Natural killer cell treated with Interleukin-12 subunit alpha and Interleukin-12 subunit beta and Interleukin-15 and Interleukin-18, amount 100 ng/mL, for 72 hours (primary cell): ENCODE measurements at regions not wholly inside any gene's neighbourhood (a gene's known extent, or its start where the extent isn't known, plus 50 kb on each side); places are given as distances from the start of the nearest gene placed in this dataset.
"Not testable (repeated sequence)": the region's sequence is repeated elsewhere in the genome, so short reads cannot be mapped to it uniquely, and the experiment has no call there.

ENCODE experiments used
- ATAC-seq, 2 donors: fragments of 150-1000 bp; cut with Tn5 transposase in 1 of 2; sonication (Bioruptor Pico), chemical (Tn5 transposase) in 1 of 2; 2 replicates each; pipeline ENCODE4 v1.10.0; 2021
- DNase-seq: peaks from one replicate; pipeline ENCODE4 v3.0.0; 2022; ENCODE audit warnings: low spot score
- H3K27ac Mint-ChIP-seq, 2 donors: 1 replicate in 1 of 2; 2 replicates in 1 of 2; pipeline ENCODE4 v1.8.0; 2022; ENCODE audit warnings: mixed read lengths in 2 of 2, mild to moderate bottlenecking in 1 of 2, moderate library complexity in 1 of 2
- H3K27me3 Mint-ChIP-seq, 2 donors: 1 replicate in 1 of 2; 2 replicates in 1 of 2; pipeline ENCODE4 v1.8.0; 2022; ENCODE audit warnings: mixed read lengths in 2 of 2
- H3K36me3 Mint-ChIP-seq: one replicate; pipeline ENCODE4 v1.8.0; 2022; ENCODE audit warnings: mixed read lengths
- H3K4me1 Mint-ChIP-seq, 2 donors: 1 replicate in 1 of 2; 2 replicates in 1 of 2; pipeline ENCODE4 v1.8.0; 2022; ENCODE audit warnings: low read depth in 2 of 2, mixed read lengths in 2 of 2, mild to moderate bottlenecking in 1 of 2
- H3K4me3 Mint-ChIP-seq: one replicate; pipeline ENCODE4 v1.8.0; 2022; ENCODE audit warnings: mixed read lengths
- H3K9me3 Mint-ChIP-seq: 2 replicates; pipeline ENCODE4 v1.8.0; 2022; ENCODE audit warnings: mixed read lengths

- Mint-ChIP-seq H3K27me3 (no peaks in the 10 kb centered on the region), H3K36me3 (peaks cover 7% of the 10 kb centered on the region), H3K4me1 (peaks cover 0 to 3% of the 10 kb centered on the region in 2 donors), H3K9me3 (peaks cover 15% of the 10 kb centered on the region), H3K4me3 (no peak overlapping the region), H3K27ac (no peak overlapping the region)
- ATAC-seq (no peak), DNase-seq (no peak)
Observed at GRCh38 chr13:74266861-74267260, 132.7 kb upstream of the KLF12 start.

DNA sequence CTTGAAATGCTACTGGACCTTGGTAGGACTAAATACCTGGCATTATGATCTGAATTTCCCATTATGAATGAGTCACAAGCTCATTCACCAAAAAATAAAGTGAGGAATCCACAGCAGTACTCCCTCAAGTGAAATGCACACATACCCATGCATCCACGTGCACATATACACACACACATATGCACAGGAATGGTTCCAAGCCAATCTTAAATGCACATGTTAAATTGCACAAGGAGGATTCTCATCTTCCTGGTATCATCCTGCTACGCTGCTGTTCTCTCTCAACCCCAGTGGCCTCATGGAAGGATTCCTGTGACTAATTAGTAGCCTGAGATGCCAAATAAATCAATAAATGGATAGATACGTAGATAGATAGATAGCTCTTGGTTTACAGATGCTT is 132.1 kb upstream of the KLF12 start:
- DNase-seq, result no peak

GRCh38 chr13:74264333-74264732 is 130.1 kb upstream of the KLF12 start:
- no peak for DNase-seq
- H3K27me3 Mint-ChIP-seq, result no peaks in the 10 kb centered on the region
- H3K4me1 Mint-ChIP-seq, result peaks cover 7 to 8% of the 10 kb centered on the region in 2 donors
- H3K4me3 Mint-ChIP-seq, result no peak overlapping the region
- peaks cover 15% of the 10 kb centered on the region for H3K9me3 Mint-ChIP-seq
- ATAC-seq, result no peak
- peaks cover 7% of the 10 kb centered on the region for H3K36me3 Mint-ChIP-seq
- no peak overlapping the region for H3K27ac Mint-ChIP-seq

More for the DNA sequence above, 132.1 kb upstream of the KLF12 start:
- H3K27ac Mint-ChIP-seq, result no peak overlapping the region
- H3K9me3 Mint-ChIP-seq, result peaks cover 15% of the 10 kb centered on the region
- peaks cover 7% of the 10 kb centered on the region for H3K36me3 Mint-ChIP-seq
- no peaks in the 10 kb centered on the region for H3K27me3 Mint-ChIP-seq
- no peak for ATAC-seq
- no peak overlapping the region for H3K4me3 Mint-ChIP-seq
- H3K4me1 Mint-ChIP-seq, result peaks cover 0 to 4% of the 10 kb centered on the region in 2 donors

DNA sequence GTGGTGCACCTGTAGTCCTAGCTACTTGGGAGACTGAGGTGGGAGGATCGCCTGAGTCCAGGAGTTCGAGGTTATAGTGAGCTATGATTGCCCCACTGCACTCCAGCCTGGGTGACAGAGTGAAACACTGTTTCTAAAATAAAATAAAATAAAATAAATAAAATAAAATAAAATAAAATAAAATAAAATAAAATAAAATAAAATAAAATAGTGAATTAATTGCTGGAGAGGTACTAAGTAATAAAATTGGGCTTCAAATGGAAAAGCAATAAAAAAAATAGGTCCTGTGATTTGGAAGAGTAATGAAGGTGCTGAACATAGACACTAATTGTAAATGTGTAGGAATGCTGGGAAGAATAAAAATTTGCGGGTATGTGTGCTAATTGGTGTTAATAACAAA is 126.2 kb upstream of the KLF12 start:
- DNase-seq, H3K9me3 Mint-ChIP-seq, H3K27ac Mint-ChIP-seq, H3K36me3 Mint-ChIP-seq, H3K4me3 Mint-ChIP-seq, H3K27me3 Mint-ChIP-seq, ATAC-seq: not testable (repeated sequence)
- peaks cover 25 to 27% of the 10 kb centered on the region in 2 donors for H3K4me1 Mint-ChIP-seq

GRCh38 chr13:74259641-74260040 is 125.4 kb upstream of the KLF12 start:
- Mint-ChIP-seq H3K4me1 (peaks cover 25 to 27% of the 10 kb centered on the region in 2 donors), H3K9me3 (peaks cover 5% of the 10 kb centered on the region), H3K27me3 (no peaks in the 10 kb centered on the region), H3K27ac (peak overlapping the region in 1 of 2 donors; percentile 19), H3K36me3 (peaks cover 7% of the 10 kb centered on the region), H3K4me3 (no peak overlapping the region)
- ATAC-seq (no peak), DNase-seq (no peak)

GRCh38 chr13:74258961-74259360 is 124.8 kb upstream of the KLF12 start:
- Mint-ChIP-seq H3K36me3 (peaks cover 3% of the 10 kb centered on the region), H3K27me3 (no peaks in the 10 kb centered on the region), H3K9me3 (peaks cover 2% of the 10 kb centered on the region), H3K4me3 (no peak overlapping the region), H3K4me1 (peaks cover 27 to 28% of the 10 kb centered on the region in 2 donors), H3K27ac (peak overlapping the region; percentile 13 to 19)
- ATAC-seq, result no peak
- no peak for DNase-seq

DNA sequence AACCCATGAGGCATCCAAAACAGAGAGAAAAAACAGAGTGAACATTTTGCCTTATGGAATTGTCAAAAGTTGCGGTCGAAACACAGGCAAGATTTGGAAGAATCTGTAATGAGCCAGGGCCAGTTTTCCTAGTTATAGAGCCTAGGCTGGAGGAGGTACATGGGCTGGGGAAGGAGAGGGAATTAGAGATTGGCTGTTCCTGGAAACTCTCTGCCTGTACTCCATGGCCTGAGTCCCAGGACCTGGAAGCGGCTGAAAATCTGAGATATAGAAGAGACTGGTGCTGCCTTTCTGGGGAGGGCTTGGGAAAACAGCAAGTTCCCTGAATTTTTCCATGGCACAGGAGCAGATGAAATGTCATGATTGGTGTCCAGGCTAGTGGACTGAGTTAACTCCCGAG is 122.8 kb upstream of the KLF12 start:
- Mint-ChIP-seq H3K4me3 (no peak overlapping the region), H3K27ac (no peak overlapping the region), H3K27me3 (no peaks in the 10 kb centered on the region), H3K36me3 (no peaks in the 10 kb centered on the region), H3K4me1 (peaks cover 39 to 45% of the 10 kb centered on the region in 2 donors), H3K9me3 (no peaks in the 10 kb centered on the region)
- no peak for ATAC-seq
- no peak for DNase-seq

GRCh38 chr13:74253161-74253560 is 119.0 kb upstream of the KLF12 start:
- peaks cover 1% of the 10 kb centered on the region for H3K9me3 Mint-ChIP-seq
- no peaks in the 10 kb centered on the region for H3K27me3 Mint-ChIP-seq
- no peak overlapping the region for H3K27ac Mint-ChIP-seq
- peaks cover 4% of the 10 kb centered on the region for H3K36me3 Mint-ChIP-seq
- H3K4me3 Mint-ChIP-seq, result peak overlapping the region; percentile 0
- peaks cover 37 to 44% of the 10 kb centered on the region in 2 donors for H3K4me1 Mint-ChIP-seq
- DNase-seq, result no peak
- no peak for ATAC-seq

- peaks cover 3% of the 10 kb centered on the region for H3K9me3 Mint-ChIP-seq
- H3K27me3 Mint-ChIP-seq, result no peaks in the 10 kb centered on the region
- no peak overlapping the region for H3K27ac Mint-ChIP-seq
- peaks cover 4% of the 10 kb centered on the region for H3K36me3 Mint-ChIP-seq
- DNase-seq, result no peak
- H3K4me3 Mint-ChIP-seq, result no peak overlapping the region
- H3K4me1 Mint-ChIP-seq, result peaks cover 36 to 42% of the 10 kb centered on the region in 2 donors
- ATAC-seq, result no peak
Observed at GRCh38 chr13:74251778-74252519, 117.7 kb upstream of the KLF12 start.

DNA sequence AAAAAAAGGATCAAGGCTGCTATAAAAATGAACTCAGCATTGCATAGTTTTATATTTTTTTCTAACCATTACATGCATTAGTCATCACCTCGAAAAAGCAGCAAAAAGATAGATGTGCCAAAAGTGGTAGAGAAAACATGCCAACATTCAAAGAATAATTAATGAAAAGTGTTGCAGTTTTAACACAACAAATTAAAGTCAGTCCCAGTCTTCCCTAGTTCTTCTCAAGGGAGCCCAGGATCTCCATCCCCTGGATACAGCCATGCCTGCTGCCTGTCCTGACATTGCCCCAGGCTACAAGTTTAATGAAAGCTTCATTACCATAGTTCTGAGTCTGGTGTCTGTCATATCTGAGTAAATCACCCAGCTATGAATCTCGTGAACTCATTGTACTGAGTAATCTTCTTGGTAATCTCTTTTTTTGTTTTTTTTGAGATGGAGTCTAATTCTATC is 116.6 kb upstream of the KLF12 start:
- Mint-ChIP-seq H3K36me3 (peaks cover 4% of the 10 kb centered on the region), H3K4me1 (peaks cover 44 to 51% of the 10 kb centered on the region in 2 donors), H3K27ac (no peak overlapping the region), H3K27me3 (no peaks in the 10 kb centered on the region), H3K9me3 (peaks cover 3% of the 10 kb centered on the region), H3K4me3 (no peak overlapping the region)
- ATAC-seq (no peak), DNase-seq (no peak)

GRCh38 chr13:74248477-74248876 is 114.3 kb upstream of the KLF12 start:
- Mint-ChIP-seq H3K27ac (no peak overlapping the region), H3K9me3 (peaks cover 3% of the 10 kb centered on the region), H3K4me1 (peaks cover 55 to 67% of the 10 kb centered on the region in 2 donors), H3K27me3 (no peaks in the 10 kb centered on the region), H3K4me3 (no peak overlapping the region), H3K36me3 (peaks cover 4% of the 10 kb centered on the region)
- DNase-seq, result no peak
- no peak for ATAC-seq

DNA sequence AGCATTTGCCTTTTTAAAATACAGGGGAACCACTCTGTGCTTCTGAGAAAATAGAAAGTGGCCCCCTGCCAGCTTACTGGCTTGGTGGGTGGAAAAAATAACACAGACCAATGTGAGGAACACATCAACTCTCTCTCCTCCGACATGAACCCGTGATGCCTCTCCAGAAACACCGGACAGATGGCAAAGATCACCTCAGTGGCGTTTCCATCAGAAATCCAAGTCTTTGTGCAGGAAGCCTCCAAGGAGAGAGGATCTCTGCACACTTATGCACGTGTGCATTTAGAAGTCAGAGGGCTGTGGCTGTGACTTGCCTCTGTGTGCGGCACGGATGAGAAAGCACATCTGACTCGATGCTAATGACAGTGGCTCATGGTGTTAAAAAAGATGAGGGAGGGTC is 112.3 kb upstream of the KLF12 start:
- H3K27me3 Mint-ChIP-seq, result no peaks in the 10 kb centered on the region
- peak overlapping the region; percentile 6 to 29 for H3K27ac Mint-ChIP-seq
- H3K4me1 Mint-ChIP-seq, result peaks cover 57 to 66% of the 10 kb centered on the region in 2 donors
- peak overlapping the region; percentile 62 for H3K4me3 Mint-ChIP-seq
- peaks cover 4% of the 10 kb centered on the region for H3K36me3 Mint-ChIP-seq
- H3K9me3 Mint-ChIP-seq, result peaks cover 3% of the 10 kb centered on the region
- no peak for ATAC-seq
- DNase-seq, result no peak

DNA sequence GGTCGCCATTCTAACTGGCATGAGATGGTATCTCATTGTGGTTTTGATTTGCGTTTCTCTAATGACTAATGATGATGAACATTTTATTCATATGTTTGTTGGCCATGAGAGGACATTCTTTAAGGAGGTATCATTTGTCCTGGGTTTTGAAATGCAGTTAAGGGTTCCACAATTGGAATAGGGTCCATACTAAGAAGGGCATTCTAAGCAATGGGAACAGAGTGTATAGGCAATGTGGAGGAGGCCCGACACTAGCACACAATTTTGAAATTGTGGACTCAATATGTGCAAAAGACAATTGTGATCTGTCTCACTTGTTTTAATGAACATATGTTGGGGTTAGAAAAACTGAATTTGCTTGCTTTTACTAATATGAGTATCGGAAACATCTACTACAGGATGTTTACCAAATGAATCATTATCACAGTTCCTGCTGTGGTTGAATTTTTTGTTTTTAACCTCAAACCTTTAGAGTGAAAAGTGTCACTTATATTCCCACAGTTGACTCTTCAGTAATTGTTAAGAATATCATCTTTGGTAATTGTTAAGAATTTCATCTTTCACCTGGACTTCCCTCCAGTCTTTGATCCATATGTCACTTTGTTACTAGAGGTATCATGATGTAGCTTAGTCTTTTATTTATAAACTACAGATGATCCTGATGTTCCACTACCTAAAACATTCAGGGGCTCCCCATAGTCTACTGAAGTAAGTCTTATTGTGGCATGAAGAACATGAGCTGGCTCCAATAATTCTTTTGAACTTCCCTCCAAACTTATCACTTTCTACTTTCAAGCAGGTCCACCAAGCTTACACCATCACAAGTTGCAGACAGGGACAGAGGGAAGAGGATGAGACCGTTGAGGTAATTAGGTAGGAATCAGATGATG is 109.7 kb upstream of the KLF12 start:
- Mint-ChIP-seq H3K9me3 (peaks cover 3% of the 10 kb centered on the region), H3K27me3 (no peaks in the 10 kb centered on the region), H3K27ac (peak overlapping the region; percentile 70 to 80), H3K36me3 (no peaks in the 10 kb centered on the region), H3K4me1 (peaks cover 50 to 57% of the 10 kb centered on the region in 2 donors), H3K4me3 (peak overlapping the region; percentile 76)
- no peak for DNase-seq
- peak; percentile 64 to 84 for ATAC-seq

GRCh38 chr13:74241343-74241742 is 107.1 kb upstream of the KLF12 start:
- H3K27ac Mint-ChIP-seq, H3K9me3 Mint-ChIP-seq, H3K4me3 Mint-ChIP-seq, ATAC-seq, H3K27me3 Mint-ChIP-seq, DNase-seq, H3K36me3 Mint-ChIP-seq: not testable (repeated sequence)
- H3K4me1 Mint-ChIP-seq, result peaks cover 36 to 43% of the 10 kb centered on the region in 2 donors
